DND-41 (cell line): ENCODE measurements at regions not wholly inside any gene's neighbourhood (a gene's known extent, or its start where the extent isn't known, plus 50 kb on each side); places are given as distances from the start of the nearest gene placed in this dataset.

Source experiments
- EZH2 ChIP-seq: IDR thresholded peaks from 3 replicates; pipeline ENCODE4 v1.6.1; 2012; ENCODE audit warnings: borderline replicate concordance, low read depth, mild to moderate bottlenecking, moderate library complexity, low read length, inconsistent platforms; ENCODE audit not compliant: severe bottlenecking
- TF ChIP-seq, protein P1 (sequence below): IDR thresholded peaks from 2 replicates; pipeline ENCODE4 v1.5.1; 2012; ENCODE audit warnings: borderline replicate concordance, low read length, moderate library complexity, mild to moderate bottlenecking; ENCODE audit not compliant: poor library complexity, severe bottlenecking; ENCODE audit errors: extremely low read depth

DNA sequence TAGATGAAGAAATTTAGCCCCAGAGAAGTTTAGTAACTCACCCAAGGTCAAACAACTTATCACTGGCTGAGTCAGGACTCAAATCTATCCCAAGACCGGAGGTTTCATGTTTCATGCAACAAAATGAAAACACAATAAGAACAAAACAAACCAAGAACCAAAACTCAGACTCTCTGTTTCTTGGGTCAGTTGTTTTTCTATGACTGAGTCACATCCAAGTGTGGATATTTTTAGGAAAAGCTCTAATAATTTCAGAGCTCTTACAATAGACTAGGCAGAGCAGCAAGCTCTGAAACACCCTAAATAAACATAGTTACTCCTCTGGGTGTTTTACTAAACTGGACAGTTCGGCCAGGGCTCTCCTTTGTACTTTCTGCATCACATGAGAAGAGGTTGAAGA lies 87.6 kb upstream of the PRB2 start:
- TF ChIP-seq, protein P1, sequence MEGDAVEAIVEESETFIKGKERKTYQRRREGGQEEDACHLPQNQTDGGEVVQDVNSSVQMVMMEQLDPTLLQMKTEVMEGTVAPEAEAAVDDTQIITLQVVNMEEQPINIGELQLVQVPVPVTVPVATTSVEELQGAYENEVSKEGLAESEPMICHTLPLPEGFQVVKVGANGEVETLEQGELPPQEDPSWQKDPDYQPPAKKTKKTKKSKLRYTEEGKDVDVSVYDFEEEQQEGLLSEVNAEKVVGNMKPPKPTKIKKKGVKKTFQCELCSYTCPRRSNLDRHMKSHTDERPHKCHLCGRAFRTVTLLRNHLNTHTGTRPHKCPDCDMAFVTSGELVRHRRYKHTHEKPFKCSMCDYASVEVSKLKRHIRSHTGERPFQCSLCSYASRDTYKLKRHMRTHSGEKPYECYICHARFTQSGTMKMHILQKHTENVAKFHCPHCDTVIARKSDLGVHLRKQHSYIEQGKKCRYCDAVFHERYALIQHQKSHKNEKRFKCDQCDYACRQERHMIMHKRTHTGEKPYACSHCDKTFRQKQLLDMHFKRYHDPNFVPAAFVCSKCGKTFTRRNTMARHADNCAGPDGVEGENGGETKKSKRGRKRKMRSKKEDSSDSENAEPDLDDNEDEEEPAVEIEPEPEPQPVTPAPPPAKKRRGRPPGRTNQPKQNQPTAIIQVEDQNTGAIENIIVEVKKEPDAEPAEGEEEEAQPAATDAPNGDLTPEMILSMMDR = no peak
- no peak for TF ChIP-seq EZH2
